ENCODE measurements at regions not wholly inside any gene's neighbourhood (a gene's known extent, or its start where the extent isn't known, plus 50 kb on each side); places are given as distances from the start of the nearest gene placed in this dataset.
"Not testable (repeated sequence)": the region's sequence is repeated elsewhere in the genome, so short reads cannot be mapped to it uniquely, and the experiment has no call there.

GRCh38 chr5:124494540-124495116 is 251.8 kb downstream of the ZNF608 start:
- no peak for ATAC-seq
- POLR2A ChIA-PET, result interaction anchor here (0.6 kb wide), 1 partner anchor 78 kb away, joined by 3 read pairs; no protein-coding TSS in a partner anchor

GRCh38 chr5:124492444-124493224 is 253.8 kb downstream of the ZNF608 start:
- CTCF ChIA-PET, result no interaction called here
- POLR2A ChIA-PET, result no interaction called here
- no peak overlapping the region for H3K27ac Mint-ChIP-seq
- DNase-seq, result no peak
- TF ChIP-seq CTCF (IDR thresholded peaks at IDR 0.05), result no peak
- peaks cover 9% of the 10 kb centered on the region for H3K9me3 Mint-ChIP-seq
- no peak for ATAC-seq
- H3K4me3 Mint-ChIP-seq, result no peak overlapping the region
- intact Hi-C loops (cut with micrococcal nuclease), result no loop called here
- no peaks in the 10 kb centered on the region for H3K36me3 Mint-ChIP-seq (ENCODE audit: low read depth)
- no peaks in the 10 kb centered on the region for H3K4me1 Mint-ChIP-seq (ENCODE audit: low read depth)
- no peaks in the 10 kb centered on the region for H3K27me3 Mint-ChIP-seq

More at GRCh38 chr5:124494540-124495116, 251.8 kb downstream of the ZNF608 start:
- no peak overlapping the region for H3K27ac Mint-ChIP-seq
- H3K4me1 Mint-ChIP-seq (ENCODE audit: low read depth), result no peaks in the 10 kb centered on the region
- intact Hi-C loops (cut with micrococcal nuclease), result no loop called here
- CTCF ChIA-PET, result no interaction called here
- H3K9me3 Mint-ChIP-seq, result peaks cover 6% of the 10 kb centered on the region
- no peaks in the 10 kb centered on the region for H3K36me3 Mint-ChIP-seq (ENCODE audit: low read depth)
- H3K4me3 Mint-ChIP-seq, result no peak overlapping the region
- H3K27me3 Mint-ChIP-seq, result no peaks in the 10 kb centered on the region
- DNase-seq, result no peak
- no peak for TF ChIP-seq CTCF (IDR thresholded peaks at IDR 0.05)

- H3K4me3 Mint-ChIP-seq; H3K27ac Mint-ChIP-seq; POLR2A ChIA-PET; intact Hi-C loops (cut with micrococcal nuclease); DNase-seq; H3K4me1 Mint-ChIP-seq (ENCODE audit: low read depth); CTCF ChIA-PET; H3K36me3 Mint-ChIP-seq (ENCODE audit: low read depth); H3K27me3 Mint-ChIP-seq; ATAC-seq: not testable (repeated sequence)
- H3K9me3 Mint-ChIP-seq, result peaks cover 12% of the 10 kb centered on the region
These were observed 256.1 kb downstream of the ZNF608 start for GRCh38 chr5:124490315-124490714.

- CTCF ChIA-PET, result no interaction called here
- peaks cover 2% of the 10 kb centered on the region for H3K9me3 Mint-ChIP-seq
- no peaks in the 10 kb centered on the region for H3K36me3 Mint-ChIP-seq (ENCODE audit: low read depth)
- H3K27ac Mint-ChIP-seq, result no peak overlapping the region
- intact Hi-C loops (cut with micrococcal nuclease), result no loop called here
- no peaks in the 10 kb centered on the region for H3K4me1 Mint-ChIP-seq (ENCODE audit: low read depth)
- no peak overlapping the region for H3K4me3 Mint-ChIP-seq
- POLR2A ChIA-PET, result no interaction called here
- DNase-seq (no peak), ATAC-seq (no peak)
- no peak for TF ChIP-seq CTCF (IDR thresholded peaks at IDR 0.05)
- no peaks in the 10 kb centered on the region for H3K27me3 Mint-ChIP-seq
These were observed 265.0 kb downstream of the ZNF608 start for GRCh38 chr5:124481419-124481818.

GRCh38 chr5:124480964-124481363 is 265.5 kb downstream of the ZNF608 start:
- Mint-ChIP-seq H3K27me3 (no peaks in the 10 kb centered on the region), H3K36me3 (ENCODE audit: low read depth) (no peaks in the 10 kb centered on the region), H3K9me3 (peaks cover 2% of the 10 kb centered on the region), H3K27ac (no peak overlapping the region), H3K4me3 (no peak overlapping the region), H3K4me1 (ENCODE audit: low read depth) (no peaks in the 10 kb centered on the region)
- intact Hi-C loops (cut with micrococcal nuclease), result no loop called here
- no peak for DNase-seq
- no peak for ATAC-seq
- TF ChIP-seq CTCF (IDR thresholded peaks at IDR 0.05), result no peak
- POLR2A ChIA-PET, result no interaction called here
- CTCF ChIA-PET, result no interaction called here
